HG03571 (cell line): ENCODE measurements at regions not wholly inside any gene's neighbourhood (a gene's known extent, or its start where the extent isn't known, plus 50 kb on each side); places are given as distances from the start of the nearest gene placed in this dataset.
A peak's percentile ranks its signal among the peaks of the same experiment; 100 is the strongest.
"Not testable (repeated sequence)": the region's sequence is repeated elsewhere in the genome, so short reads cannot be mapped to it uniquely, and the experiment has no call there.

ENCODE experiments used
- ATAC-seq: cut with Tn5 transposase; IDR thresholded peaks from one replicate; pipeline ENCODE4 v1.9.1; 2021; ENCODE audit not compliant: unreplicated experiment

DNA sequence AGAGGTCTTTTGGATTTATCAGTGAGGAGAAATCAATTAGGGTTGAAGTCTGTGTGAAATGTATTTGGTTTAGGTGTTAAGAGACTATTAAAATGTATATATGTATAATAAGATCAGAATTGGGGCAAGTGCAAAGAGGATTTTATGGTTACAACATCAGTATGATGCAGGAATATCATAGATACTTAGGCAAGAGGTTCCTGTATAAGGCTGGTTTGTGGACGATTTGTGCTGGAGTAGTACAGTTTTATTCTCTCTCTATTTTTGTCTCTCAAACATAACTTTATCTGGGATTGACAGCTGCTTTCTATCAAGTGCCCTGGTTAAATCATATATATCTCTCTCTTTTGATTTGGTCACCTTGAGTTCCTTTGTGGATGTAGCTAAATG, 142.5 kb downstream of the CTH start:
- no peak for ATAC-seq

DNA sequence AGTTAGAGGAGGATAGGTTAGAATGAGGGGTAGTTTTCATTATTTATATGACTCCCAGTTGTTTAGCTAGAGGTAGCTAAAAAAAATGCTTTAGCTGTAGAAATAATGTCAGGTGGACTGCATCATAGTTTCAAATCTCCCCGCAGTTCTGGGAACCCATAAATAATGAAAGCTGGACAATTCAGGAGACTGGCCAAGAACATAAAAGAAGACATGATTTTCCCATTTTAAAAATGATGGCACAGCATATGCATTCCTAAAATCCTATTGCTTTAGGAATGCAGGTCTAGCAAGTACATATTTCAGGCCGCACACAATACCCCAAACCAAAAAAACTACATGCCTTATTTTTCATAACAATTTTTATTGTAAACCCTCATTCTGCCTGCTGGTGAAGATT, 143.3 kb downstream of the CTH start:
- no peak for ATAC-seq

DNA sequence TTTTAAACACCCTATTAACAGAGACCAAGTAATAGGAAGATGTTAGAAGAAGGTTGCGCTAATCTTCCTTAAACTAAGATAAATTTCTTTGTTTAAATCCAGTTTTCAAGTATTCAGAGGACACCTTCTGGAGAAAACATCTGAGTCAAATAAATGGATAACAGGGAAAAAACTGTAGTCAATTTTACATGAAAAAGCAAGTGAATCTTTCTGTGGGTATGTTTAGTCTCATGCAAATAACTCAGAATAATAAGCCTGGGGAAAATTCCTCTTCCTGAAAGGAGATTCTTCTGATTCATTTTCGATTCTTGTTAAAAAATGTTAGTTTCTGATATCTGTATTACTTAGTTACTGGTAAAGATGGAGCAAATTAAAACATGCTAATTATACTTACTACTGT, 145.5 kb downstream of the CTH start:
- ATAC-seq: no peak

DNA sequence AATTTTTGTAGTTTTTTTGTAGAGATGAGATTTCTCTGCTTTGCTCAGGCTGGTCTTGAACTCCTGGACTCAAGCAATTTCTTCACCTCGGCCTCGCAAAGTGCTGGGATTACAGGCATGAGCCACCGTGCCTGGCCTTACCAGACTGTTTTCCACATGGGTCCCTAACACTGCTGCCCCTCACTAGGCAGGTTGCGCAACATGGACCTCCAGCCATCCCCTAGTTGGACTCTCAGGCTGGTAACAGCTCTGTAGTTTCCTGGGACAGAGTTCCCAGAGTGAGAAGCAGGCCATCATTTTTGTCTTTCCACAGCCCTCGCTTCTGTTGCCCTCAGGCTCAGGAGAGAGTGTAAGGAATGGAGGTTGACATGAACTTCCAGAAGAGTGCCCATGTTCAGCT, 156.1 kb downstream of the CTH start:
- ATAC-seq: no peak

DNA sequence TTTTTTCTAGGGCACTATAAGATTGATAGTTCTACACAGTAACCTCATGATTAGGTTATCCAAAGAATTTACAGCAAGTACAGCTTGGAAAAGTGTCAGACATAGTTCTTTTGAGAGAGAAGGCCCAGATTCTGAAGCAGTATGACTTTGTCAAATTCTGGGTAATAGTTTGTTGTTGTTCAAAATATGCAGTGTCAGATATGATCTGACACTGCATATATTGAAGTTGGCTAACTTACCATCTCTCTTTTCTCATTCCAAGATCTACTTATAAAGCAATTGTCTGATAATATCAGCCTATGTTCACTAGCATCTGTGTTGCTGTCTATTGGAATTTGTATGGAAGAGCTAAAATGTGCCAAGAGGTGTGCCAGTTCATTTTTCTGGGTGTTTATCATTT, 160.1 kb downstream of the CTH start:
- ATAC-seq: no peak

DNA sequence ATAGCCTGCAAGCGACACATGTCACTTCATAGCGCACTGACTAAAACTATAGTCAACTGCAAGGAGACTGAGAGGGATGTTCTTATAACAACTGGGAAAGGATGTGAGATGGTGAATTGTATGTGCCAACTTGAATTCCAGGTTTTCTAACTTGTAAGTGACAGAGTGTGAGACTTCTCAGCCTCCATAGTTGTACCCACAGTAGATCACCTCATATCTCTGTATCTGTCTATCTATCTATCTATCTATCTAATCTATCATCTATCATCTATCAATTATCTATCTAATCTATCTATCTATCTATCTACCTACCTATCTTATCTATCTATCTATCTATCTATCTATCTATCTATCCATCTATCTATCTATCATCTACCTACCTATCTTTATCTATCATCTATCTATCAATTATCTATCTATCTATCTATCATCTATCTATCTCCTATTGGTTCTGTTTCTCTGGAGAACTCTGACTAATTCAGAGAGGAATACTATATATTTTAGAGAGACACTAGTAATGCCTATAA, 162.3 kb downstream of the CTH start:
- no peak for ATAC-seq

DNA sequence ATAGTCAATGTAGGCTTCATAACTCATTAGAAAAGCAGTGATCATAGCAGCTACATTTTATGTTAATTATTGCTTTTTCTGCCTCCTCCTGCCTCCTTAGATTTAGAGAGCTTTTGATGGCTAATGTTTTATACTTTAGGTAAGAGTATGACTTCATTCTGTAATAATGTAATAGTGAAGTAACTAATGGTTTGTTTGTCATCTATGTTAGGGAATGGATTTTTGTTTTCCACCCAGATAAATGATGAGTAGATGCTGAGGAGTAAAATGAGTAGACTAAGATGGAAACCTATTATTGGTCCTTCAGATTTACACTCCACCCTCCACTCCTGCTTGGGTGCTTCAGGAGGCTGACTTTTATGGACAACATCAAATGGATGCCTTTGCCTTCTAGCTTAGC, 170.6 kb downstream of the CTH start:
- ATAC-seq: no peak

DNA sequence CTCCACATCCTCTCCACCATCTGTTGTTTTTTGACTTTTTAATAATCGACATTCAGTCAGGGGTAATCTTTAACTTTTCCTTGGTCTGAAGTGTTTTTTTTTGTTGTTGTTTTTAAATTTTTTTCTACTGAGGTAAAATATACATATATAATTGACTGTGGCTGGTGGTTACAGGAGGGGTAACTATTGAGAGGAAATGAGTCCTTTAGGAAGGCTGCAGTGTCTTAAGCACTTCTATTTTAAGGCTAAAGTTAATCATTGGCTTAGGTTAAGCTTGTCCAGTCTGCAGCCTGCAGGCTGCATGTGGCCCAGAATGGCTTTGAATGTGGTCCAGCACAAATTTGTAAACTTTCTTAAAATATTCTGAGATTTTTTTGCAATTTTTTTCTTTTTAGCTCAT, 172.5 kb downstream of the CTH start:
- peak; percentile 99 for ATAC-seq

DNA sequence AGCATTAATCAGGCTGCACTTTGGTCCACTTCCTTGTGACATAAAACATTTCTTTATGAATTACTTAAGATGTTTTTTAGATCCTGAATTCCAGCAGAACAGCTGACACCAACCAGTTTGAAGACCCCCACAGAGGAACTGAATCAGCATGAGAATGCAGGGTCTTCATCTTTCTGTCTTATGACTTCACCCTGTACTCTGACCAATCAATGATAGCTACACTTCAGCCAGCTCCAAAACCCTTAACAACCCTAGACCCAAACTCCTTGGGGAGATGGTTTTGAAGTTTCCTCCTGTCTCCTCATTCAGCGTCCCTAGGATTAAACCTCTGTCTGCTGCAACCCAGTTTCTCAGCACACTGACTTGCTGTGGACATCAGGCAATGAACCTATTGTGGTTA, 175.0 kb downstream of the CTH start:
- no peak for ATAC-seq

DNA sequence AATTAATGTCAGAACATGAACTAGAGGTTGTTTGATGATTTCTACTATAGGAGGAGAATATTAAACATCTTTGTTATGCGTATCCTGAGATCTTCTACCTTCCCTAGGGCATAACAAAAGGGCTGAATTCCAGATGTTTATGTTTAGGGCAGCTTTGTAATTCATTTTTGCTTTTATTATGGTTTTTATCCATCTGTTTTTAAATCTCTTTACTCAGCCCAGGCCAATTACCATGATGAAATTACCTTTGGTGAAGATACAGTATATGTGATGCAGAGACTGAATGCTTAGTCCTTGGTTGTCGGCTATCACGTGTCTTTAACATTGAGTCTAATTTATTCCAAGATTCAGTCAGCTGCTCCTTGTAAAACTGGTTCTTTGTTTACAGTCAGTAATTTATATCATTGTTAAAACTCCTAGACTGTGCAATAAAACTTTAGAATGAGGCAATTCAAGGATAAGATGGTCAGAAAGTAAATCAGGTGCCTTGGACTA, 176.9 kb downstream of the CTH start:
- no peak for ATAC-seq

DNA sequence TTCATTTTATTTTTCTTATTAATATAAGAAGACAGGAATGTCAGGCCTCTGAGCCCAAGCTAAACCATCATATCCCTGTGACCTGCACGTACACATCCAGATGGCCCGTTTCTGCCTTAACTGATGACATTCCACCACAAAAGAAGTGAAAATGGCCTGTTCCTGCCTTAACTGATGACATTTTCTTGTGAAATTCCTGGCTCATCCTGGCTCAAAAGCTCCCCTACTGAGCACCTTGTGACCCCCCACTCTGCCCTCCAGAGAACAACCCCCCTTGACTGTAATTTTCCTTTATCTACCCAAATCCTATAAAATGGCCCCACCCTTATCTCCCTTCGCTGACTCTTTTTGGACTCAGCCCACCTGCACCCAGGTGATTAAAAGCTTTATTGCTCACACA, 182.5 kb downstream of the CTH start:
- not testable (repeated sequence) for ATAC-seq

DNA sequence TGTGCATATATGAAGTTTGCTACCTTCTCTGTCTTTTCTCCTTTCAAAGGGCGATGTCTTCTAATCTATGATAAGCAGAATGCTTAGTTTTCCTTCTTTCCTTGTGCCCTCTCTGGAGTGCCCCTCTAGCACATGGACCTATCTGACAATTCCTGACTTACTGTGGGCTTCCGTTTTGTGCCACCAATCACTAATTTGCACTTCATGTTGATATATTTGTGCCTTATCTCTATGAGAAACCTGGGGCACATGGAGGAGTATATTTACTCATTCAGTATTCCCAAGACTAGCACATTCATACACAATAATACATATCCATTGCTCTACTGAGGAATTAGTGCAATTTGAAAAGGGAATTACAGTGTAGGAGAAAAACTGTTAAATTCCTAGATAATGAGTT, 197.7 kb downstream of the CTH start:
- ATAC-seq: no peak

DNA sequence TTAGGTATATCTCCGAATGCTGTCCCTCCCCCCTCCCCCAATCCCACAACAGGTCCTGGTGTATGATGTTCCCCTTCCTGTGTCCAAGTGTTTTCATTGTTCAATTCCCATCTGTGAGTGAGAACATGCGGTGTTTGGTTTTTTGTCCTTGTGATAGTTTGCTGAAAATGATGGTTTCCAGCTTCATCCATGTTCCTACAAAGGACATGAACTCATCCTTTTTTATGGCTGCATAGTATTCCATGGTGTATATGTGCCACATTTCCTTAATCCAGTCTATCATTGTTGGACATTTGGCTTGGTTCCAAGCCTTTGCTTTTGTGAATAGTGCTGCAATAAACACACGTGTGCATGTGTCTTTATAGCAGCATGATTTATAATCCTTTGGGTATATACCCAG, 199.1 kb downstream of the CTH start:
- not testable (repeated sequence) for ATAC-seq

DNA sequence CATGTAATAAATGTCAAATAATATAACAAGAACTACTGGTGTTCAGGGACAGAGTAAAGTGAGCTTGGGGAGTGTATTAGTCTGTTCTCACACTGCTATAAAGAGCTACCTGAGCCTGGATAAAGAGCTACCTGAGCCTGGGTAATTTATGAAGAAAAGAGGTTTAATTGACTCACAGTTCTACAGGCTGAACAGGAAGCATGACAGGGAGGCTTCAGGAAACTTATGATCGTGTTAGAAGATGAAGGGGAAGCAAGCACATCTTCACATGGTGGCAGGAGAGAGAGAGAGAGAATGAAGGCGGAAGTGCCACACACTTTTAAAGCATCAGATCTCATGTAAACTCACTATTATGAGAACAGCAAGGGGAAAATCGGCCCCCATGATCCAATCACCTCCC, 205.9 kb downstream of the CTH start:
- no peak for ATAC-seq

DNA sequence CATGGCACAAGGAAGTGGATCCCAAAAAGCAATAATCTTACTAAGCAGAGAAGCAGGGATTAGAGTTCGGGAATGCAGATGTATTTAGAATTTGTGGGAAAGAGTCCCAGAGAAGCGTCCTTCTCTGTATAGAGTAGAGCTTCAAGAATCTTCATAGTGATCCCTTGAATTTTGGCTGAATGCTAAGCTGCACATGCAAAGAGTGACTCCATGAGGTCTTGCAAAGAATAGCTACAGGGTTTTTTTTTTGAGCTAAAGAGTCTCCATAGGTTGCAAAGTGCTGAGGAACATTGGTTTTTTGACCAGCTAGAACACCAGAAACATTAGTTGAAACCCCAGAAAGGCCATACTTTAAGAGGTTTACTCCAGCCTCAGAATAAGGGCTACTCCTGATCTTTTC, 206.7 kb downstream of the CTH start:
- ATAC-seq: no peak

DNA sequence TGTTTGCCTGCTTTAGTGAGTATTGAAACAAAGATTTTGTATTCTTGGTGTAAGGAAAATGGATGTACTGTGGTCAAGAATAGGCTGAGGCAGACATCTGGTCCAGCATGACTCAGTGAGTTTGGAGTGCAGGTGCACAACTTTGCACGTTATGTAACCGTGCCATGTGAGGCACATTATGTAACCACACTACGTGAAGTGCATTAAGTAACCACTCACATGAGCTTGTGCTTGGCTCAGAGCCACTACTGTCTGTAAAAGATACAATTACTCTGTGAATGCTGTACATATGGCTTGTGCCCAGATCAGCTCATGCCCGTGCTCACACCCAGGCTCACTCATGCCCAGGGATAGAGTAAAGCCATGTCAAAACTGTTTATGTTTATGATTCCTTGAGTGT, 216.8 kb downstream of the CTH start:
- no peak for ATAC-seq

DNA sequence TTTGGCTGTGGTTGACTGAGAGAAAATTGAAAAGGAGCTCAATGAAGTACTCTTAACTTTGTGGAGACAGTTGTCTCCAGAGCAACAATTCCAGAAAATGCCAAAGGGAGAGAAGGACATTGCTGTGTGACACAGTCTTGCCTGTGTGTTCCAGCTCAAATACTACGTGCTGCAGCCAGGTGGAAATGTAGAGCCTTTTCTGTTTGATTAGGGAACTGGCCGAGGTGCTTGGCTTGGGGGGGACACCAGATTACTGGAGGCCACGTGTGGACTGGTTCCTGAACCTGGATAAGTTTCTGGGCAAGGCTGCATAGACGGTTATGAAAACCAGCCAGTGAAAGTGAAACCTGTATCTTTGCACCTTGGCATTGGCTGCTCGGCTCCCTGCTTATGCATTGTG, 217.9 kb downstream of the CTH start:
- no peak for ATAC-seq

DNA sequence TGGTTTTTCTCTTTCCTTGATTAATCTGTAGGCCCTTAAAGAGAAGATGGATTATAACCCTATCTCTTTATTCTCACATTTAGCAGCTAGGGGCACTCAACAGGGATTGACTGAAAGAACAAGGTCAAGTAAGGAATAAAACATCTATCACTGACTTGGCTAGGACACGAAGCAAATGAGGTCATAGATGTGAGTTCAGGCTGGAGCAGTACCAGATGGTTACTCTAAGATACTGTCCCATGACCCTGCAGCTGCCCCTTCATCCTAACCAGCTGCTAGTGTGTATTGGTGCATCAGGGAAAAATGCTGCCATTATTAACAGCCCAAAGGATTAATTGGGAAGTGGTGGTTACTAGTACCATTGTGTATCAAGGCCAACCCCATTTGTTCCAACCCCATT, 221.9 kb downstream of the CTH start:
- no peak for ATAC-seq

DNA sequence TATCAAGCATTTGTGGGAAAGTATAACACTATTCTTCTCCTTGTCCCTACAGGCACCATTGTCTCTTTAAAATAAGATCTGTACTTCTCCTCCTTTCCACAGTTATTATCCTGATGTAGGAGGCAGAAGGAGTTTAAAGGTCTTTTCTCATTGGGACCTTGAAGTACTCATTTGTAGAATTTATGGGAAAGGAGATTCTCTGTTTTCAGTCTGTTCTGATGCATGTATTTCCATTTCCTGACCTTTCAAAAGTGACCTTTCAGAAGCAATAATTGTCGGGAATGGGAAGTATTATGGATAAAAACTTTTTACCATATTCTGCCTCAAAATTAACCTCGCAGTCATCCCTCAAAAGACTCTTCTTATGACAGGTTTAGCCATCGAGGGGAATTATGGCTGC, 224.8 kb downstream of the CTH start:
- no peak for ATAC-seq

DNA sequence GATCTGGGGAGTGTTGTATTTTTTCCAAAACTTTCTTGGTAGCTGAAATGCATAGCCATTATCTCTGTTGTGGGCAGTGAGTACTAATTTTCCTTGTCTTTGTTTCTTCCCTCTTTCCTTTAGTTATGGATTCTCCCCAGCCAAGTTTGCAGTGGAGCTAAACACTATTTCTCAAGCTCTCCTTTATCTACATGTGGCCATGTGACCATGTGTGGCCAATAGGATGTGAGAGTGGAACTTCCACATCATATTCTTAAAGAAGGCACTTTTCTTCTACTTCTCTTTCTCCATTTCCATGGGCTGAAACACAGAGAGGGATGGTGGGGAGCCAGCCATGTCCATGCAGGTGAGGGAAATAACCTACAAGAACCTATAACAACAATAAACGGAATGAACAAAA, 230.8 kb downstream of the CTH start:
- no peak for ATAC-seq

DNA sequence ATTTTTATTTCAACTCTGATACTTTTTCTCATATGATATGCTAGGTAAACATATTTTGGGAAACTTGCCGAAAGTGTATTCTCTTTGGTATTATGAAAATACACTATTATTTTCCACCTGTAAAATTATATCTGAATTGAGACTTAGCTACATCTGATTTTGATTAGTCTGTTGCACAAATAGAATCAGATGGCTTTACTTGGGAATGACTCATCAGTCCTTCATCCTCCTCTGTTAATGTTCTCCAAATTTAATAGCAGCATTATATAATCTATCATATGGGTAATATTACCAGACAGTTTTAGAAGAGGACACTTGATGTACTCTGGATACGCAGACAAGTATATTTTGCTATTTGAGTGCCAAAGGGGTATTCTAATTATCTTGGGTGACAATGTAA, 245.3 kb downstream of the CTH start:
- no peak for ATAC-seq

DNA sequence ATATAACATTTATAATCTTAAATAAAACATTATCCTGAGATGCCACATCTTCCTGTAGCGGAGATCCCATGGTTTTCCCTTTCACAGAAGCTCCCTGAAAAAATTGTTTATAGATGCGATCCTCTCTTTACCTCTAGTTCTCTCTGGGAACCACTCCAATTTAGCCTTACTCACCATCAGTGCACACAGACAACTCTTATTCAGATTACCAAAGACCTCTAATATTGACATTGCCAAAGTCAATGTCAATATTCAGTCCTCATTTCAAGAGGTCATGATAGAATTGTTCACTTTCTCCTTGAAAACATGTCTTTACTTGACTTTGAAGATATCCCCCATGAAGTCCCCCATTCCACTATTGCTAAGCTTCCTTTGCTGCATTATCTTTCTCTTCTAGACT, 248.8 kb downstream of the CTH start:
- ATAC-seq: no peak

DNA sequence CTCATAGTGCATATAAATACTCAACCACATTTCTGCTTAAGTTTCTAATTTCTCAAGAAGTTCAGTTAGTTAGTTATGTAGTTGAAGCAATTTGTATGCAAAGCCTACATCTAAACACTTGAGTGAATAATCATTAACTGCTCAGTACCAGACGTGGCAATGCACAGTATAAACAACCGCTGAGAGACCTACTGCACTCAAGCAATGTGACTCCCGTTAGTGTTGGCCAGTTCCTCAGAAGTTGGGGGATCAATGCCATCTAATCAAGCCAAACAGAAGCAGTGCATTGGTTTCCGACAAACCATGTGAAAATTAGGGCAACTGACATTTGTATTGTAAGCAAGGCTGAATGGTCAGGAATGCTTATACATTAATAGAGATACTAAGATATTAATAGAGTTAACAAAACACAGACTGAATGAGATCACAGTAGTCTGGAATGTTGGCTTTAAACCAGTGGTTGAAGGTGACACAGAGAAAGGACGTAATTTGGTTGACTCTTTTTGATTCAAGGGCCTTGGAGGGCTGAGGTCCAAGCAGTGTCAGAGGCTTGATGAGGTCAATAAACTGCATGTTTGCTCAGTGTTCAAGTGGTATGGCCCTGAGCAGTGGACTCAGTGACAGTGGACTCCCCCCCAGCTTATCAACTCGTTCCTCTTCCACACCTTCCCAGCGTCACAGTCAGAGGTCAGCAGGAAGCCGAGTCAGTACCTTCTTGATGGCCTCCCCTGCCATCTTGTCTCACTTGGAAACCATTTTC, 255.5 kb downstream of the CTH start:
- no peak for ATAC-seq
